NCI-H510A (cell line): ENCODE measurements at regions not wholly inside any gene's neighbourhood (a gene's known extent, or its start where the extent isn't known, plus 50 kb on each side); places are given as distances from the start of the nearest gene placed in this dataset.

Source experiments
- DNase-seq: peaks from one replicate; lab custom pipeline; 2025; lab: John Stamatoyannopoulos, UW

DNA sequence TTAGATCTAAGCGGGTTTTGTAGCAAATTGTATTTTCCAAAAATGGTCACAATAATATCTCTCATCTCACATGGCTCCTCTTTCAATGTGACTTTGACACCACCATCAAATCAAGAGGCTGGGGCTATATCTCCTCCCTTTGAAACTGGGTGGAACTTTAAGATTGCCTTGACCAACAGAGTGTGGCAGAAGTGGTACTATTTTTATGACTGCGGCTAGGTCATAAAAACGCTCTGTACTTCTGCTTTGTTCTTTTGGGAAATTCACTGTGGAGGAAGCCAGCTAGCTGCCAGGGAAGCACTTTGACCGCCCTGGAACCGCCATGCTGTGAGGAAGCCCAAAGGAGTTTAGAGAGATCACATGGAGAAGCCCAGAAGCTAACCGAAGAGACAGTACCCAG lies 50.7 kb upstream of the ACOT11 start:
- no peak for DNase-seq

DNA sequence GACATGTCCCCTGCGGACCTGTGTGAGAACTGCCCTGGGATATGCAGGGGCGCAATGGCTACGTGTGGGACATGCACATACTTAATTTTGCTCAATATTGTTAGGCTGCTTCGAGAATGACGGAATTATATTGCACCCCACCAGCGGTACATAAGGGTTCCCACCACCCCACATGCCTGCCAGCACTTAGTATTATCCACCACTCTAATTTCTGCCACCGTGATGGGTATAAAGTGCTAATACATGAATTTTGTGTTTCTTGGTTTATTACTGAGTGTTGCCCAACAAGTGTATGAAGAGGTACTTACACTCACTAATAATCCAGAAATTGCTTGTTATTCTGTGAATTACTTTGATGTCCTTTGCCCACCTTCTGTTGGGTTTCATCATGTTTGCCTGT lies 52.1 kb upstream of the ACOT11 start:
- no peak for DNase-seq

DNA sequence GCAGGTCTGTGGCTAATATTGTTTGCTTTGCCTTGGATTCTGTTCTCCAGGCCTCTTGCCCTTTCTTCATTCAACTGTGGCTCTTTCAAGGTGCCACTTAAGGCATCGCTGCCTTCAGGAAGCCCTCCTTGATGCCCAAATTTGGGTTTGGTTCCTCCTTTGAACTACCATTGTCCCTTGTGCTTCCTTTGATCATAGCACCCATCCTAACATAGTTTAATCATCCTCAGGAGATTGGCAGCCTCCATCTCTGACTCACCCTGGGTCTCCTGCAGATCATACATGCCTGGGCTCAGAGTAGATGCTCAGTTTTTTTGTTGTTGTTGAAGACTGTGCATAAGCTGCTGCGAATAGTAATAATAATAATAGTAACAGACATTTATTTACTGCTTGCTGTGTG lies 54.4 kb upstream of the ACOT11 start:
- DNase-seq: no peak

DNA sequence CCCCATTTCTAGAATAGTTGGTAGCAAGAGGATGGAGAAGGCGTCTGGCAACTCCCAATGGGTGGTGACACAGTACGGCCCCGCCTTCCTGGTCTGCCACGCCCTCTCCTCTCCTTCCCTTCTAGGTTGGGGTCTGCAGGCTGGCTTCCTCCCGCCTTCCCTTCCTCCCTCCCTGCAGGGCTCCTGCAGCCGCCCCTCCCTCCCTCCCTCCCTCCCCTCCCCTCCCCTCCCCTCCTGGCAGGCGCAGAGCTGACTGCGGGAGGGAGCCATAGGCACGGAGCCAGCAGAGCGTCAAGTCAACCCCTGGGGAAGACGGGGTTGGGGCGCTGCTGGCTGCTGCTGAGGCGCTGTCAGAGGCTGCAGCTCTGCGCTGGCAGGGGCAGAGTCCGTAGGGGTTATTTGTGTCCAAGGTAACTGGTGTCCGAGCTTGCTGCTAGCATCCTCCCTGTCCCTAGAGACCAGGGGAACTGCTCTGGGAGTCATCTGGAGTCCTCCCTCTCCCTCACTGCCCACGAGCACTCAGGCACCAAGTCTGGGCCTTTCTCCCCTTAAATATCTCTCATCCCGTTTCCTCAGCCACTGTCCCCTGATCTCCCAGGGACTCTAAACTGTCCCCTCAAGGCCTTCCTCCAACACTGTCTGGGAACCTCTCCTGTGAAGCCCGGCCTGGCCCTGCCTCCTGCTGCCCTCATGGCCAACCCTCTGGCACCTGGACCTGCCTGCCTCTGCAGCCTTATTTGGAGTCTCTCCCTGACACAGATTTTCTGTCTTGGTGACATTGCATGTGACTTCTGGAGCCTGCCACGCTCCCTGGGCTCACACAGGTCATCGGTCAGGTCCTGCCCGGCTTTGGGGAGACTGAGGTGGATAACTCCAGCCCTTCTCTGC lies 57.4 kb upstream of the ACOT11 start:
- no peak for DNase-seq

DNA sequence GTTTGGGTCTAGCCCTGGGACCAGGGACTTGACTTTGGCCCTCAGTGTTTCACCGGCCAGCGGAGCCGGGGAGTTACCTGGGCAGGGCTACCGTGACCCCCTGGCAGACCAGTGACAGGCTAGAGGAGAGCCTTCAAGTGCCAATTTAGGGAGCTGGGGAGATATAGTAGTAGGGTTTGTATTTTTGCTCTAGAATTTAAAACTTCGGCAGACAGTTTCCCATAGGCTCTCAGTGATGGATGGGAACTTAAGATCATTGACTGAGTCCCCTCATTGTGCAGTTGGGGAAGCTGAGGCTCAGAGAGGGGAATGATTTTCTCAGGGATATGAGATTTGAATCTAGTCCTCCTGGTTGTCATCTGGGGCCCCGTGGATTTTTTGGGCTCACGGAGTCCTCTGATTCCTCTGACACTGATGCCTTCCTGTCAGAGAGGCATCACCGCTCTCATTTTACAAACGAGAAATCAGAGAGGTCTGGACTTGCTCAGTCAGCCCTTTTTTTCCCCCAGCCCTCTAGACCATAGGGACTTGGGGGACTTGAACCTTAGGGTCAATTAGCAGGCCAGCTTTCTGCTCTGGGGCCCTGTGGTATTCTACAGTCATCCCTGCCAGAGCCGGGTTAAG lies 58.3 kb upstream of the ACOT11 start:
- no peak for DNase-seq

DNA sequence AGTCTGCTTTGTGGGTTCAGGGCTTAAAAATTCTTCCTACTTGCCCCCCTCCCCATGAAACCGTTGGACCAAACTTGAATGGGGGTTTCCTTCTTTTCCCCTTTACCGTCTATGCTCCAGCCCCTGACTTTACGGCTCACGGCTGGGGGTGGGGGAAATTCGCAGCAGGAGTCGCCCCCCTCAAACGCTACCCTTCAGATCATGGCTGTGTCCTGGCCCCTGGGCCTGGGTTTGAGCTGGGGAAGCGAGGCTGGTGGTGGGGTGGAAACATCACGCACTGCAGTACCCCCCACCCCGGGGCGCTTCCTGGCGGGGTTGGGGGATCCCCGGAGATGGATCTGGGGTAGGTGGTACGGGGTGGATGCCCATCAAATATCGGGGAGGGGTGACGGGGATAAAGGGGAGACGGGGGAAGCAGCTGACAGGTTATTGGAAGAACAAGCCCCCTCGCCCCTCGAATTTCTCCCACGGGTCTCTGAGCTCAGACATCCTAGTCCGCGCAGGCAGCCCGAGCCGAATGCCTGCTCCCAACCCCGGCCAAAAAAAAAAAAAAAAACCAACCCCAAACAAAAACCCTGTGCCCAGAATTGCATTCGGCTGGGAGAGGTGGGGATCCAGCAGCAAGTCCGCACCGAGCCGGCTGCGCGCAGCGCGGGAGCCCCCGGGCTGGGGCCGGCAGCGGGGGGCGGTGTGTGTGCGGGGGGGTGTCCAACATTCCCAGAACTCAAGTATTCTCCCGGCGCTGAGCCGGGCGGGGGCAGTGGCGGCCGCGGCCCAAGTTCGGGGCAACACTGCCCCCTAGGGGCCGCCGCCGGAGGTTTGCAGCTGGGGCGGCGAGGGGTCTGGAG lies 59.0 kb upstream of the ACOT11 start:
- DNase-seq: peak; percentile 56

DNA sequence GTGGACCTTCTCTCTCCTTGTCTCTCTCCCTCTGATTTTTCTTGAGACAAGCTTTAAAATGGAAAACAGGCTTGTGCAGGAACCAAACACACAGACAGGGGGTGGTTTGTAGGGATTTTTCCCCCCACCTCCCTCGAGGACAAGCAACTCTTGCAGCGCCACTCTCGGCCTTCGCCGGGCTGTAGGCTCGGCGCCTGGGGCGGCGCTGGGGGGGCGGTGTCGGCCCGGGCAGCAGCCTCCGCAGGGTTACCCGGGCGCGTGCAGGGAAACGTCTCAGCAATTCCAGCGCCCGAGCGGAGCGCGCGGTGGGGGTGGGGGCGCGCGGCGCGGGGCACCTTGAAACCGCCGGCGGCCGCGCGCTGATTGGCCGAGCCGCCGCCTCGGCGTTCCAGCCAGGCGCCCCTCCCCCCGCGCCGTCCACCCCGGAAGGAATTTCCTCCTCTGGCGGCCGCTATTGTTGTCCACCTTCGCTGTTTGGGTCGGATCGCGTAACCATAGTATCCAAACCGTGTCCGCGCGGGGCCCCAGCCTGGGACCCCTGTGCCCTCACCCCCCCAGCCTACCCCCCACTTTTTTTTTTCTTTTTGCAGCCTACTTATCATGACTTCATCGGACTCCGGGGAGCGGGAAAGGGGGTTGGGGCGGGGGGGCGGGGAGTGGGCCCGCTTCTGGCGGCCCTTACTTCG lies 59.8 kb upstream of the ACOT11 start:
- peak; percentile 86 for DNase-seq

DNA sequence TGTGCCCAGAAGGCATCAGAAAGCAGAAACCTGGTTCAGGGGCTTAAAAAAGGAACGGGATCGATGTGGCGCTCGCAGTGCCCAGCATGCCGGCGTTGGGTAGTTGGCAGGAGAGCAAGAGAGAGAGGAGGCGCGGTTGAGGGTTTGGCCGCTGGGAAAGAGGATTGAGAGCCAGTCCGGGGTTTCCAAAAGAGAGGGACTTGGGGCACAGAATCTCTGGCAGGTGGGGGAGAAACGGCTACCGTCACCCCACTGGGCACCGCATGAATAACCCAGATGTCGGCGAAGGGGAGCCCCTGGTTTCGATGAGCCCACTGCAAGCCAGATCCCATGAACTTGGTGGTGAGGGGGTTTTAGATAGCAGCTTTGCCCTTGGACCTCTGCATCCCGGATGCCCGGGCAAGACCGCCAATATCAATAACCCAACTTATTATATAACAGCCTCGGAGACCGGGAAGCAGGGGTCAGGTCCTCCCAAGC lies 60.4 kb upstream of the ACOT11 start:
- no peak for DNase-seq

DNA sequence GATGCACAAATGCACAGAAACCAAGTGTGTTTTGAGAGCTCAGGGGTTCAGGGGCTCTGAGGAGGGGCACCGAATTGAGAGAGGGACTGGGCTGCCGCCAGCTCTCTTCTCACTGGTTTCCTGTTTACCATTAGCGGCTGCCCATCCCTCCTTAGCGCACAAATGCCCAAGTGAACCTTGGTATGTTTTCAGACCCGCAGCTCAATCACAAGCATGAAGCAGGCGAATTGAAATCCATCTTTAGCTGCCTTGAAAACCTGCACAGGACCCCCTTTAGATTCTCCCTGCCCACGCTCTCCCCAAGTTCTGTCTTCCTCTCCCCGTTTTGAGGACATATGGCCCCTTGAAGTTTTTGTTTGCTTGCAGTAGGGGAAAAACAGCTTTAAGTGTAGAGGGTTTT lies 61.1 kb upstream of the ACOT11 start:
- DNase-seq: no peak

DNA sequence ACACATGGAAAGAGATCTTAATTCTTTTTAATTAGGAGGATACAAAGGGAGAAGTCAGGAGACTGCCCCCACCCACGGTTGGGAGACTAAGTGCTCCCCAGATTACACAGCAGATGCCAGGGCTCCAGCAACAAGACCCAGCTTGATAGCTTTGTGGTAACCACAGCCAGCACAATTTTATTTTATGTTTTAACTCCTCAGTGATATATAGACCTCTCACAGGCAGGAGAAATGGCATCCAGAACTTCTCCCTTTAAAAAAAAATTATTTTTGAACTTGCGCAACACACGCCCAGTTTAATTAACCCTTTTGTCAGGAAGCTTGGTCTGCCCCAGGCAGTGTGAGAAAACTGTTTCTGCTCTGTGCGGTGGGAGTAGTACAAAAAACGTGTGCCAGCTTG lies 62.6 kb upstream of the ACOT11 start:
- no peak for DNase-seq

DNA sequence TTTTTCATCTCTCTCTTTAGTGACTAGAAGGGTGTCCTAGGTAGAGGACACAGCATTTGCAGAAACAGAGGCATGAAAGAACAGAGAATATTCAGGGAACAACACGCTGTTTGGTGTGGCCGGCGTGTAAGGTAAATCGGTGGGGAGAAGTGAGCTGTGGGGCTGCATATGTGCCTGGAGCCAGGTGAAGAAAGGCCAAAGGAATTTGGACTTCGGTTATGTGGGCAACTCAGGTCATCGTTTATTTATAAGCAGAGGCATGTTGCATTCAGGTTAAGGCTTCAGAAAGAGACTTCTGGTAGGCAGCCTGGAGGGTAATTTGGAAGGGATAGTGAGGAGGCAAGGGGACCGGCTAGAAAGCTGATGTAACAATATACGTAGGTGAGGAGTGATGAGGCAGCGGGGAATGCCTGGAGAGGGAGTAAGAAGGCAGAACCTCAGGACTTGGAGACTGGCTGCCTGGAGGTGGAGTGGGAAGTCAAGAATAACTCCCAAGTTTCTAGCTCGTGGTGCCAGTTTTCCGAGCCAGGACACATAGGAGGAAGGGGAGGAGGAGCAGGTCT lies 64.1 kb upstream of the ACOT11 start:
- DNase-seq: no peak

DNA sequence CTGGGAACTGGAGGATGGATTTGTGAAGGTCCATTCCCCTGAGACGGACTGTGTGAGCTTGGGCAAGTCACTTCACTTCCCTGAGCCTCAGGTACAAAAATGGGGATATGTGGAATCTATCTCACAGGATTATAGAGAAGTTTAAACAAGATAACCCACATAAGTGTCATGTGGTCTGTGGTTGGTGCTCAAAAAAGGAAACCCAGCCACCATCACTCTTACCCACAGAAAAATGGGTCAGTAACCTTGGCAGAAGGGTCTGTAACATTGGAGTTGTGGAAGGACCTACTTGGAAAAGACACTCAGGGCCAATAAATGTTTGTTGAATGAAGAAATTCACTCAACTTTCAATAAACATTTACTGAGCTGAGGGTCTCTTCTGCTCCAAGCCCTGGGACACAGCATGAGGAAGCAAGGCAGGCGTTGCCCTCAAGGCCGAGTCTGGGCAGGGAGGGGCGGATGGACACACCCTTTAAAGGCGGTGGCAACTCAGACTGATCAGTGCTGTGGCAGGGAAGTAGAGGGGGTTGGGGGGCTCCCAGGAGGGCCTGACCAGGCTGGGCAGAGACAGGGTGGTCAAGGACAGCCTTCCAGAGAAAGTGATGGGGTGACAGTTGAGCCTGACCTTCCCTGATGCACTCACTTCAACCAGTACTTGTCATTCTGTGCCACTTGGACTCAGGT lies 66.7 kb upstream of the ACOT11 start:
- DNase-seq: no peak

DNA sequence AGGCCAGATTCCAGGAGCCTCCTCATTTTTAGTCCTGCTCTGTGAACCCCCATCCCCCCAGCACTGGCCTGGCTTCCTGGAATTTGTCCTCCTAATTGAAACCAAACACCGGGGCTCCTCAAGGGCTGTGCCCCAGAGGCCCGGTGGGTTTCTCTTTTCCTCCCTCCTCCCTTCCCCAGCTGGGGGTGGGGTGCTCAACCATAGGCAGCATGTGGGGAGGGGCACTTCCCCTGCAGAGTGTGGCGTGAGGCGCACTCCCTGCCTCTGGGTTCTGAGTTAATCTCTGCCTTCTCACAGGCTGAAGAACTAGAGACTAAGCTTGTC lies 67.5 kb upstream of the ACOT11 start:
- no peak for DNase-seq

DNA sequence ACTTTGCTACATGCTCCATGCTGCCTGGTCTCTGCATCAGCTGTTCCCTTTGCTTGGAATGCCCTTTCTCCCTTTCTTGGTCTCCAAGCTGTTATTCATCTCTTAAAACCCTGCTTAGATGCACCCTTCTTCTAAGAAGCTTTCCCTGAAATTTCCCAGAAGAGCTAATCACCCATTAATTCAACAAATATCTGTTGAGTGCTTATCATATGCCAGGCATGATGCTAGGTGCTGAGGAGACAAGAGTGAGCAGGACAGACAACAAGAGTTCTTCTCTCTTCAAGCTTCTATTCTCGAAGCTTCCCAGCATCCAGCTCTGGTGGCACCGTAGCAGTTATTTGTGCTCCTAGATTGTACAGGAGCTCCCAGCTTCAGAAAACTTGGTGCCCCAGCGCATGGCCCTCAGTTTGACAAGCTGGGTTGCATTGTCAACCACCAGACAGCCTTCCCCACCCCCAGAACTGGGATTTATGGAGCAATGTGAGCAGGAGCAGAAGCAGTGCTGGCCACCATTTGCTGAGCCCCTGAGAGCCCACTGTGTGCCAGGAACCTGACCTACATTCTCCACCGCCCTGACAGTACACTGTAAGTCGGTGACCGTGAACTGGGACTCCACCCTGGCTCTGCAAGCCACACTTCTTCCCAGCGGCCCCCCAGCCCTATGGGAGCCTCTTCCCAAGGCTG lies 68.0 kb upstream of the ACOT11 start:
- DNase-seq: no peak

DNA sequence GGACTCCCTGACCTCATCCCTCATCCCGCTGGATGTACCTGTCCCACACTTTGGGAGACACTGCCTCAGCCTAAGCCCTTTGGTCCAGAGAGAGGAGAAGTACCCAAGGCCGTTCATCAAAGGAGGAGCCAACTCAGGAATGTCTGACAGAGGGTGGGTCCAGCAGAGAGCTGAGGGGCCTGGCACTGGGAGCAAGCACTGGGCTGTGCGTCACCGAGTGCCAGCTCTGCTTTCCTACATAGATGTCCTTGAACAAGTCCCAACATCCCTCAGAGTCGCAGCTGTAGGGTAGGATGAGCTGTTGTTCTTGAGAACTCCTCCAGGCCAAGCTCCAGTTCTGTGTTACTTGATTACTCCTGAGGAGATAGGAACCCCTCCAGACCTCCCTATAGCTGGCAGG lies 68.8 kb upstream of the ACOT11 start:
- DNase-seq: no peak

DNA sequence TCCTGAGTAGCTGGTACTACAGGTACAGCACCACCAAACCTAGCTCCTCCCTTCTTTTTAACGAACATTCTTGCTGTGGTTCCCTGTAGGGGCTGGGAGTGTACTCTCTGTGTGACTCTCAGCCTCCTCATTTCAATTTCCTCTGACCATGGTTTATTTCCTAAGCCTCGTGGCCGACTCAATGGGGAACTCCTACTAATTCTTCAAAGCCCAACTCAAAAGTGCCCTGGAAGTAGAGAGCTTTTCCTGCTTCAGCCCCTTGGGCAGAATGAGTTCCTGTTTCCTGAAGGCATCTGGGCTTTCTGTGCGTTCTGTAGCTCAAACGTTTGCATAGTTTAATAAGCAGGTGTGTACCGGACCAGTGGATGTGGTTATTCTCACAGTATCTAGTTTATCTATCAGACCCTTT lies 70.9 kb upstream of the ACOT11 start:
- no peak for DNase-seq

DNA sequence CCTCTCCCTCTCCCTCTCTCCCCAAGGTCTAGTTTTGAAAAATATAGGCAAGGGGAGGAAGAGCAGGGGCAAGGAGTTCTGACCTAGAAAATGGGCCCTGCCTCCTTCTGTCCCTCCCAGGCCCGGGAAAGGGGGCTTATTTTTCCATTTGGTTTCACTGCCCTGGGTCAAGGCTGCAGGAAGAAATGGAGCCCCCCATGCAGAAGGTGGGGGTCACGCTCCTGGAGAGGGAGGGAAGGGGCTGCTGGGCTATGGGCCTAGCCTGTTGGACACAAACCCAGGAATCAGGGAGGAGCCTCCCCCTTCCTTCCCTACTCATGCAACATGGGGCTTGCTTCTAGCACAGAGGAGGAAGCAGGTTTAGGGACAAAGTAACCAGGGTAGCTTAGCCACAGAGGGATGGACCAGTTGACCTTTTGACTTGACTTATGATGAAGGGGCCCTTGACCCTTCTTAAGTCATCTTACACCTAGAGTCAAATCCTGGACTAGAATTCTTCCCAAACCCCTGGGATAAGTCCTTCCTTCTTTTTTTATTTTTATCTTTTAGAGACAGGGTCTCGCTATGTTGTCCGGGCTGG lies 70.4 kb upstream of the SSBP3 start:
- DNase-seq: no peak

DNA sequence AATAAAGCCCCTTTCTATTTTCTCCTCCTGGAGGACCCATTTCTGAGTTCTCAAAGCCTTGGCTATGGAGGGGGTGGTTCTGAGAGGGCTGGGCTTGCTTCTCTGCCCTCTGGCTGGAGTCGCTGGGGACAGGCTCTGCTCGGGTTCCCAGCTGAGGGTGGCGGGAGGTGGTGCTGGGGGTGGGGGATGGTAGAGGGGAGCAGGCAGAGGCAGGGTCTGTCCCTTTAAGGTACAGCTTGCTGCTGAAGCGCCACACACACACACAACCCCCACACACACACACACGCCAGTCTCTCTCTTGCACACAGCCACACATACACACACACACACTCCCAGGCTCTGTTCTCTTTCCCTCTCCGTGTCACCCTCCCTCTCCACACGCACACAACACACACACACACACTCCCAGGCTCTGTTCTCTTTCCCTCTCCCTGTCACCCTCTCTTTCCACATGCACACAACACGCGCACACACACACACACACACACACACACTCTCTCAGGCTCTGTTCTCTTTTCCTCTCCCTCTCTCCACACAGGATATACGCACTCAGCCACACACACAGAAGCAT lies 69.8 kb upstream of the SSBP3 start:
- DNase-seq: no peak

DNA sequence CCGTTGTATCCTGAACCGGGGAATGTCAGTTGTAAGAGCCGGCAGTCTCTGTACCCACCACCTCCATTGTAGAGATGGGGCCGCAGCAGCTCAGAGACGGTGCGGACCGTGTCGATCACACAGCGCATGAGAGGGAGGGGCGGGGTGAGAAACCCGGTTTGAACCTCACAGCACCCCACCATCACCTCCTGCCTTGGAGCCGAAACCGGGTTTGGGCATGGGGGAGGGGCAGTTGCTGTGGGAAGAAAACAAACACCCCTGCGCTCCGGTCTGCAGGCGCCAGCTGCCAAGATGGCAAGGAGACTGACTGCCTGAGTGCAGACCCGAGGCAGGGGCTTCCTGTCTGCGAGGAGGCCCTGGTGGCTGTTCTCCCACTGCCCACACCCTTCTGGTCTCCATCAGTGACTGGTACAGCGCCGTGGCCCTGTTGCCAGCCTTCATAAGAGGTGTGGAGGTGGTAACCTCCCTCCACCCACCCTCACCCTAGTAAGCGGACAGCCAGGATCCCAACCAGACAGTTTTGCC lies 69.2 kb upstream of the SSBP3 start:
- DNase-seq: no peak
